NB4 (cell line): ENCODE measurements at regions not wholly inside any gene's neighbourhood (a gene's known extent, or its start where the extent isn't known, plus 50 kb on each side); places are given as distances from the start of the nearest gene placed in this dataset.

Experiments
- CTCF ChIP-seq: IDR thresholded peaks from one replicate; pipeline ENCODE4 v1.5.1; 2012; ENCODE audit warnings: low read depth, low read length
- MYC ChIP-seq: IDR thresholded peaks from 2 replicates; pipeline ENCODE4 v1.6.1; 2011; ENCODE audit warnings: low read depth, low read length

GRCh38 chr17:12296209-12296625 is 275.5 kb downstream of the MAP2K4 start:
- TF ChIP-seq CTCF = no peak
- no peak for TF ChIP-seq MYC
